ENCODE measurements at regions not wholly inside any gene's neighbourhood (a gene's known extent, or its start where the extent isn't known, plus 50 kb on each side); places are given as distances from the start of the nearest gene placed in this dataset.
"Not testable (repeated sequence)": the region's sequence is repeated elsewhere in the genome, so short reads cannot be mapped to it uniquely, and the experiment has no call there.

GRCh38 chr6:27575594-27576361 lies 102.9 kb upstream of the ZNF184 start:
- no peak for DNase-seq

- DNase-seq, result no peak
These were observed 95.5 kb upstream of the ZNF184 start for GRCh38 chr6:27568226-27568897.

GRCh38 chr6:27565839-27566779 lies 93.2 kb upstream of the ZNF184 start:
- no peak for DNase-seq

- DNase-seq, result no peak
These were observed 89.1 kb upstream of the ZNF184 start for GRCh38 chr6:27562027-27562410.

- no peak for DNase-seq
These were observed 85.3 kb upstream of the ZNF184 start for GRCh38 chr6:27558028-27558724.

- DNase-seq, result no peak
These were observed 83.5 kb upstream of the ZNF184 start for GRCh38 chr6:27556406-27556805.

- no peak for DNase-seq
These were observed 80.4 kb upstream of the ZNF184 start for GRCh38 chr6:27553123-27553904.

- DNase-seq, result no peak
These were observed 78.7 kb upstream of the ZNF184 start for GRCh38 chr6:27551607-27552006.

- DNase-seq, result no peak
These were observed 77.8 kb upstream of the ZNF184 start for GRCh38 chr6:27550692-27551091.

- not testable (repeated sequence) for DNase-seq
These were observed 76.3 kb upstream of the ZNF184 start for GRCh38 chr6:27549241-27549598.

GRCh38 chr6:27547157-27548075 lies 74.5 kb upstream of the ZNF184 start:
- DNase-seq, result no peak

GRCh38 chr6:27546522-27546921 lies 73.6 kb upstream of the ZNF184 start:
- DNase-seq, result no peak

- peak; percentile 48 for DNase-seq
These were observed 72.6 kb upstream of the ZNF184 start for GRCh38 chr6:27545271-27546046.

GRCh38 chr6:27544612-27545260 lies 71.8 kb upstream of the ZNF184 start:
- no peak for DNase-seq

- not testable (repeated sequence) for DNase-seq
These were observed 71.2 kb upstream of the ZNF184 start for GRCh38 chr6:27544135-27544534.

GRCh38 chr6:27542485-27542884 lies 69.6 kb upstream of the ZNF184 start:
- no peak for DNase-seq

GRCh38 chr6:27541933-27542297 lies 69.0 kb upstream of the ZNF184 start:
- DNase-seq, result no peak

- no peak for DNase-seq
These were observed 68.5 kb upstream of the ZNF184 start for GRCh38 chr6:27541212-27541932.

- no peak for DNase-seq
These were observed 66.6 kb upstream of the ZNF184 start for GRCh38 chr6:27539551-27539950.
